ENCODE measurements at regions not wholly inside any gene's neighbourhood (a gene's known extent, or its start where the extent isn't known, plus 50 kb on each side); places are given as distances from the start of the nearest gene placed in this dataset.

GRCh38 chr22:27231266-27231665 is 570.3 kb downstream of the MN1 start:
- intact Hi-C loops (cut with DNase I) = no loop called here
- TF ChIP-seq POLR2A (IDR thresholded peaks at IDR 0.05) = no peak
- no peak for TF ChIP-seq CTCF (IDR thresholded peaks at IDR 0.05)
- Histone ChIP-seq H3K4me3 (replicated peaks in 1 of 3) (no peak overlapping the region), H3K36me3 (no peaks in the 10 kb centered on the region), H3K27ac (no peak overlapping the region), H3K4me1 (no peaks in the 10 kb centered on the region), H3K9me3 (no peaks in the 10 kb centered on the region), H3K27me3 (no peaks in the 10 kb centered on the region)
- WGBS, 2 donors = 87 to 88% methylated on average over 5 of the region's 5 CpGs
- no peak for DNase-seq

GRCh38 chr22:27232077-27232476 is 569.5 kb downstream of the MN1 start:
- no peak for DNase-seq
- Histone ChIP-seq H3K9me3 (no peaks in the 10 kb centered on the region), H3K4me1 (no peaks in the 10 kb centered on the region), H3K36me3 (no peaks in the 10 kb centered on the region), H3K4me3 (replicated peaks in 1 of 3) (no peak overlapping the region), H3K27ac (no peak overlapping the region), H3K27me3 (no peaks in the 10 kb centered on the region)
- intact Hi-C loops (cut with DNase I) = no loop called here
- 64 to 67% methylated on average over 8 of the region's 8 CpGs for WGBS, 2 donors
- TF ChIP-seq POLR2A (IDR thresholded peaks at IDR 0.05) (no peak), CTCF (IDR thresholded peaks at IDR 0.05) (no peak)

GRCh38 chr22:27237080-27237741 is 564.3 kb downstream of the MN1 start:
- no peak overlapping the region for H3K27ac ChIP-seq
- no peak for DNase-seq
- no peaks in the 10 kb centered on the region for H3K27me3 ChIP-seq
- no peaks in the 10 kb centered on the region for H3K36me3 ChIP-seq
- 86 to 88% methylated on average over 23 of the region's 23 CpGs for WGBS, 2 donors
- H3K9me3 ChIP-seq = no peaks in the 10 kb centered on the region
- H3K4me1 ChIP-seq = peaks cover 4 to 7% of the 10 kb centered on the region in 2 donors
- no peak overlapping the region for H3K4me3 ChIP-seq (replicated peaks in 1 of 3)
- no peak for TF ChIP-seq CTCF (IDR thresholded peaks at IDR 0.05)
- no peak for TF ChIP-seq POLR2A (IDR thresholded peaks at IDR 0.05)
- intact Hi-C loops (cut with DNase I) = no loop called here

GRCh38 chr22:27238935-27239510 is 562.5 kb downstream of the MN1 start:
- Histone ChIP-seq H3K9me3 (no peaks in the 10 kb centered on the region), H3K36me3 (no peaks in the 10 kb centered on the region), H3K4me1 (peaks cover 4 to 7% of the 10 kb centered on the region in 2 donors), H3K27ac (no peak overlapping the region), H3K4me3 (replicated peaks in 1 of 3) (no peak overlapping the region), H3K27me3 (no peaks in the 10 kb centered on the region)
- intact Hi-C loops (cut with DNase I) = no loop called here
- no peak for TF ChIP-seq CTCF (IDR thresholded peaks at IDR 0.05)
- TF ChIP-seq POLR2A (IDR thresholded peaks at IDR 0.05) = no peak
- DNase-seq = peak; percentile 44 to 61
- WGBS, 2 donors = 47 to 64% methylated on average over 9 to 10 of the region's 10 CpGs

- no peak overlapping the region for H3K27ac ChIP-seq
- TF ChIP-seq POLR2A (IDR thresholded peaks at IDR 0.05) = no peak
- no peak for TF ChIP-seq CTCF (IDR thresholded peaks at IDR 0.05)
- WGBS, 2 donors = 75 to 91% methylated on average over 4 of the region's 4 CpGs
These were observed 562.0 kb downstream of the MN1 start for GRCh38 chr22:27239520-27239919.

More at GRCh38 chr22:27239520-27239919, 562.0 kb downstream of the MN1 start:
- Histone ChIP-seq H3K36me3 (no peaks in the 10 kb centered on the region), H3K4me3 (replicated peaks in 1 of 3) (no peak overlapping the region), H3K4me1 (peaks cover 4 to 7% of the 10 kb centered on the region in 2 donors), H3K27me3 (no peaks in the 10 kb centered on the region), H3K9me3 (no peaks in the 10 kb centered on the region)
- intact Hi-C loops (cut with DNase I) = no loop called here
- DNase-seq = no peak
